AG10803 (cell line): ENCODE measurements at regions not wholly inside any gene's neighbourhood (a gene's known extent, or its start where the extent isn't known, plus 50 kb on each side); places are given as distances from the start of the nearest gene placed in this dataset.

Source experiments
- DNase-seq: peaks from one replicate; pipeline ENCODE4 v3.0.0; 2010; ENCODE audit warnings: low read depth
- H3K4me3 ChIP-seq: 2 replicates; pipeline ENCODE4 v1.5.1; 2011; ENCODE audit warnings: mild to moderate bottlenecking, low read length, control low read depth
- TF ChIP-seq, protein P1 (sequence below): conservative IDR thresholded peaks from 2 replicates; pipeline ENCODE4 v1.5.1; 2011; ENCODE audit warnings: mild to moderate bottlenecking, low read length, control low read depth, inconsistent platforms

DNA sequence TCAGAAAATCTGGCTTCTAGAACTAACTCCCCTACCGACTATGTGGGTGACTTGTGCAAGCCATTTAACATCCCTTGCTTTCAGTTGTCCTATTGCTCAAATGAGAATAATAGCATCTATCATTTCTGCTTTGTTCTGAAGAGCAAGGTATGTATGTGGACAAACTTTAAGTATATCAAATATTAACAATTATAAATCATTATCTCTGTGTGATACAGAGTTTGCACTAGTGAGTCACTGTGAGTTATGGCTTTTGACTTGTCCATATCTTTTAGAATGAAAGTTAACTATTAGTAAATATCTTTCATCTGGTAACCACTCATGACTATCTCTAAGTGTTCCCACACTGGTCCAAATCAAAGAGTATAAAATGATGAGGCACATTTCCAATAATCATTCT is 812.9 kb upstream of the ADGRL2 start:
- H3K4me3 ChIP-seq: no peak overlapping the region
- no peak for DNase-seq
- TF ChIP-seq, protein P1, sequence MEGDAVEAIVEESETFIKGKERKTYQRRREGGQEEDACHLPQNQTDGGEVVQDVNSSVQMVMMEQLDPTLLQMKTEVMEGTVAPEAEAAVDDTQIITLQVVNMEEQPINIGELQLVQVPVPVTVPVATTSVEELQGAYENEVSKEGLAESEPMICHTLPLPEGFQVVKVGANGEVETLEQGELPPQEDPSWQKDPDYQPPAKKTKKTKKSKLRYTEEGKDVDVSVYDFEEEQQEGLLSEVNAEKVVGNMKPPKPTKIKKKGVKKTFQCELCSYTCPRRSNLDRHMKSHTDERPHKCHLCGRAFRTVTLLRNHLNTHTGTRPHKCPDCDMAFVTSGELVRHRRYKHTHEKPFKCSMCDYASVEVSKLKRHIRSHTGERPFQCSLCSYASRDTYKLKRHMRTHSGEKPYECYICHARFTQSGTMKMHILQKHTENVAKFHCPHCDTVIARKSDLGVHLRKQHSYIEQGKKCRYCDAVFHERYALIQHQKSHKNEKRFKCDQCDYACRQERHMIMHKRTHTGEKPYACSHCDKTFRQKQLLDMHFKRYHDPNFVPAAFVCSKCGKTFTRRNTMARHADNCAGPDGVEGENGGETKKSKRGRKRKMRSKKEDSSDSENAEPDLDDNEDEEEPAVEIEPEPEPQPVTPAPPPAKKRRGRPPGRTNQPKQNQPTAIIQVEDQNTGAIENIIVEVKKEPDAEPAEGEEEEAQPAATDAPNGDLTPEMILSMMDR: no peak

DNA sequence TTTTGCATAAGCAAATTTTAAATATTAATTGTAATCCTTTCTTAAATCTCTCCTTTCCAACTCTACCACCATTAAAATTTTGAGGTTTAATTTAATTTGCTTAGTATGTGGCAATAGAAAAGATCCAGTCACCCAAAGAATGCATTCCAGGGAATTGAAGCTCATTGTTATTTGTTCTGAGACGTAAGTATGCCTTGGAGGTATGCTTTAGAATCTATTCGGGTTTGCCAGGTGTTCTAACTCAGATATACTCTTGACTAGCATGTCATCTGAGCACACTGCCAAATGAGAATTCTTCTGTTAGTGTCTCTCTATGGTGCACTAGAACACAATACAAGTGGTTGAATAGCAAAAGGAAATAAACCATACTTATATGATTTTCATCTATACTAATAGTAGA is 813.6 kb upstream of the ADGRL2 start:
- no peak for DNase-seq
- TF ChIP-seq, protein P1: no peak
- H3K4me3 ChIP-seq: no peak overlapping the region

DNA sequence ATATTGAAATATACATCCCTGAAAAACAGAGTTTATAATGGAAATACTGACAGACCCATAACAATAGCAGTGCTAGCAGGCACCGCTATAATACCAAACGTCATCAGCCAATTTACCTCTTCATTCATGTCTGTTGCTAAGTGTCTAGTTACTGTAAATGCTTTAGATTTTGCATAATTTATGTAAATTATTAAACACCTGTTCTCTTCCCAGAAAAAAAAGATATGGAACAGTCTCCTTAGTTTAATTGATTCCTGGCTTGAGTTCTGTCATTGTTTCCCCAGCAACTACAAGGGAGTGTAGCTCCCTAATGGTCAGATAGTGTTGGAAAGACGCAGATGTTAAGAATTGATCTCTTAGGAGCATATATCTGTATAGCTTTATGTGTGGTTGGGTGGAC is 817.9 kb upstream of the ADGRL2 start:
- TF ChIP-seq, protein P1: no peak
- DNase-seq: no peak
- H3K4me3 ChIP-seq: no peak overlapping the region

DNA sequence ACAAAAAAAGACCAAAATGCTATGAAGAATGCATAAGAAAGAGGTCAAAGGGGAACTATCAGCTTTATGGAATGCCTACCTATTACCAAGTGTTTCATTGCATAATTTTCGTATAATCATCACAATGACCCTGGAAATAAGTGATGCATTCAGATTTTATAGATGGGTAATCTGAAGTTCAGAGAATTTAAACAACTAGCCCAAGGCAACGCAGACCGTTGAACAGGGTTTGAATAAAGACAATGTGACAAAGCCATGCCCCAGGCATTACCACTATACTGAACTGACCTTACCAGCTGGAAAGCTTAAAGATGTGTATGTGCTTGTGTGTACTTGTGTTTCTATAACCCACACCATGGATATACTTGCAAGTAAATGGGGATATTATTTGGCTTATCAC is 827.6 kb upstream of the ADGRL2 start:
- H3K4me3 ChIP-seq: no peak overlapping the region
- TF ChIP-seq, protein P1: no peak
- DNase-seq: no peak

DNA sequence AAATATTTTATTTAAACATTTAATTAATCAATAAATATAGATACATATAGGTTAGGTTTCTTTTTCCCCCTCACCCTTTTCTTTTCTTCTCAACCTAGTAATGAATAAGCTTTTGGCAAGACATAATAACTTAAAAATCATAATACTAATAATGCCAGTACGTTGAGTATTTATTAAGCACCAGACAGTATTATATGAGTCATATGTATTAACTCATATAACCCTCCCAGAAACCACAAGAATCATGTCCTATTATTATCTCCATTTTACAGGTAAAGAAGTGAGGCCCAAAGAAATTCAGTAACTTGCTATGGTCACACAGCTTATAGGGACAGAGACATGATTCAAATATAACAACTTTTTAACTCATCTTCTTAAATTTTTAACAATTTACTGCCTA is 834.5 kb upstream of the ADGRL2 start:
- no peak for DNase-seq
- no peak overlapping the region for H3K4me3 ChIP-seq
- TF ChIP-seq, protein P1: no peak

DNA sequence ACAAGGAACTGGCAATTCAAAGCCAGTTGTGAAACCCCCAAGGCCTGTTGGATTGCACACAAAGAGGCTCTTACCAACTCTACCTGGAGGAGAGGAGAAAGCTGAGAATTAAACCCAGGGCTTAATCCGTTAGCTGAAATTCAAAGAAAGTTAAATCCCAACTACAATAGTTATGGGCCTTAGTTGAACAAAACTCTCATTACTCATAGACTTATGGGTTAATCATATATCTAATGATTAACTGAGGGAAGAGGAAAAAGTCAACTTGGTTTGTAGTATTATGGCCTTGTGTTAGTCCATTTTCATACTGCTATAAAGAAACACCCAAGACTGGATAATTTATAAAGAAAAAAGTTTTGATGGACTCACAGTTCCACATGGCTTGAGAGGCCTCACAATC is 838.2 kb upstream of the ADGRL2 start:
- no peak for DNase-seq
- no peak overlapping the region for H3K4me3 ChIP-seq
- TF ChIP-seq, protein P1: no peak

DNA sequence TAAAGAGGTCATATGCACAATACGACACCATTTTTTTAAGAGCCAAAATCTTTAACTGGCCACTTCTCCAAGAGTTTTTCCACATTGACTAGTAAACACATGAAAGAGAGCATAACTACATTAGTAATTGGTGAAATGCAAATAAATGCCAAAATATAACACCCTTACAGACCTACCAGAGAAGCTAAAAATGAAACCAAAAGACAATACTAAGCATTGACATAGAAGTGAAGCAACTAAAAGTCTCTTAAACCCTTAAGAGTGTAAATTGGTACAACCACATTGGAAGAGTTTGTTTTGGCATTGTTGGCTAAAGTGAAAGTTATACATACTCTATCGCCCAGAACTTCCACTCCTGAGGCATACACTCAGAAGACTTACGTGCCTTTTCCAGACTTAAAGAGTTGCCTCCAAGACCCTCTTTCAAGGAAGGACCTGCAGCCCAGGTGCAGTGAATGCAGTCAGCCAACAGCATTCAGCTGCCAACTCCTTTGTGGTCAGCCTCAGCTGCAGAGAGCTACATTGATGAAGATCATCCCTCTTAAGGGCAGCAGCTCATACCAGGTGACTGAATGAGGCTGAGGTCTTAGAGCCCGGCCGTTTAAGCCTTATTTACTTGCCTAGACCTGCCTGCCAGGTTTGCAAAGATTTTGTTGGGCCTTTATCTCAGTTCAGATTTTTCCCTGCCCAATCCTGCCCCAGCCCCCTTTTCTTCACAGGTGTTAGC is 839.1 kb upstream of the ADGRL2 start:
- H3K4me3 ChIP-seq: no peak overlapping the region
- DNase-seq: no peak
- TF ChIP-seq, protein P1: no peak
